ENCODE measurements at regions not wholly inside any gene's neighbourhood (a gene's known extent, or its start where the extent isn't known, plus 50 kb on each side); places are given as distances from the start of the nearest gene placed in this dataset.
"Not testable (repeated sequence)": the region's sequence is repeated elsewhere in the genome, so short reads cannot be mapped to it uniquely, and the experiment has no call there.

DNA sequence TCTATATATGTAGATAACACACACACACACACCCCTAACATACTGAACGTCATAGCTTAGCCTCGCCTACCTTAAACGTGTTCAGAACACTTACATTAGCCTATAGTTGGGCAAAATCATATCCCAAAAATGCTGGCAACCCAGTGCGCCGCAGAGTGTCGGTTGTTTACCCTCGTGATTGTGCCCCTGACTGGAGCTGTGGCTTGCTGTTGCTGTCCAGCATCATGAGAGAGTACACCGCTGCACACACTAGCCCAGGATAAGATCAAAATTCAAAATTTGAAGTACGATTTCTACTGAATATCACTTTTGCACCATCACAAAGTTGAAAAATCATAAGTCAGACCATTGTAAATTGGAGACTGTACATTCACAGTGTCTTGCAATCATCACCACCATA is 73.1 kb upstream of the COG2 start:
- DNase-seq (ENCODE audit: extremely low read depth, low read depth): no peak
- TF ChIP-seq, protein P1, sequence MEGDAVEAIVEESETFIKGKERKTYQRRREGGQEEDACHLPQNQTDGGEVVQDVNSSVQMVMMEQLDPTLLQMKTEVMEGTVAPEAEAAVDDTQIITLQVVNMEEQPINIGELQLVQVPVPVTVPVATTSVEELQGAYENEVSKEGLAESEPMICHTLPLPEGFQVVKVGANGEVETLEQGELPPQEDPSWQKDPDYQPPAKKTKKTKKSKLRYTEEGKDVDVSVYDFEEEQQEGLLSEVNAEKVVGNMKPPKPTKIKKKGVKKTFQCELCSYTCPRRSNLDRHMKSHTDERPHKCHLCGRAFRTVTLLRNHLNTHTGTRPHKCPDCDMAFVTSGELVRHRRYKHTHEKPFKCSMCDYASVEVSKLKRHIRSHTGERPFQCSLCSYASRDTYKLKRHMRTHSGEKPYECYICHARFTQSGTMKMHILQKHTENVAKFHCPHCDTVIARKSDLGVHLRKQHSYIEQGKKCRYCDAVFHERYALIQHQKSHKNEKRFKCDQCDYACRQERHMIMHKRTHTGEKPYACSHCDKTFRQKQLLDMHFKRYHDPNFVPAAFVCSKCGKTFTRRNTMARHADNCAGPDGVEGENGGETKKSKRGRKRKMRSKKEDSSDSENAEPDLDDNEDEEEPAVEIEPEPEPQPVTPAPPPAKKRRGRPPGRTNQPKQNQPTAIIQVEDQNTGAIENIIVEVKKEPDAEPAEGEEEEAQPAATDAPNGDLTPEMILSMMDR (IDR thresholded peaks at IDR 0.05; ENCODE audit: low read depth, low read length): no peak

DNA sequence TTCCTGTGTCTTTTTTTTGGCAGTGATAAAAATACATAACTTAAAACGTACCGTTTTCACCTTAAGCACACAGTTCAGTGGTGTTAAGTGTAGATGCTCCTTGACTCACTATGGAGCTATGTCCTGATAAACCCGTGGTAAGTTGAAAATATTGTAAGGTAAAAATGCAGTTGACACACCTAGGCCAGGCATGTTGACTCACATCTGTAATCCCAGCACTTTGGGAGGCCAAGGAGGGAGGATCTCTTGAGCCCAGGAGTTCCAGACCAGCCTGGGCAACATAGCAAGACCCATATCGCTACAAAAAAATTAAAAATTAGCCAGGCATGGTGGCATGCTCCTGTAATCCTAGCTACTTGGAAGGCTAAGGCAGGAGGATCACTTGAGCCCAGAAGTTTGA is 73.6 kb upstream of the COG2 start:
- TF ChIP-seq, protein P1 (IDR thresholded peaks at IDR 0.05; ENCODE audit: low read depth, low read length): no peak
- no peak for DNase-seq (ENCODE audit: extremely low read depth, low read depth)

DNA sequence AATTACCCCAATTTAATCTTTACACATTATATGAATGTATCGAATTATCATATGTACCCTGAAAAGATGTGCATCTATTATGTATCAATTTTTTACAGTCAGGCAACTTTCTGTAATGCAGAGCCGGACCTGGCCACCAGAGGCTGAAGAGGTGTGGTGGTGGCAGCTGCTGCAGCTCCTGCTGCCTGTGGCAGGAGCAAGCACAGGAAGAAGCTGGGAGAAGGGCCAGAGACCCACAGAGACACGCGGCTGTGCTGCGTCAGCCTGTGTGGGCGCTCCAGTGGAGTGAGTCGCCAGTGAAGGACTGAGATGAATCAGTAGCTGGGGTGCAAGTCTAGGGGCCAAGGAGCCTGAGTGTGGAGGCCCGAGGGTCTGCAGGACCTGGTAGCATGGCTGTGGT is 74.3 kb upstream of the COG2 start:
- DNase-seq (ENCODE audit: extremely low read depth, low read depth): no peak
- TF ChIP-seq, protein P1 (IDR thresholded peaks at IDR 0.05; ENCODE audit: low read depth, low read length): no peak

DNA sequence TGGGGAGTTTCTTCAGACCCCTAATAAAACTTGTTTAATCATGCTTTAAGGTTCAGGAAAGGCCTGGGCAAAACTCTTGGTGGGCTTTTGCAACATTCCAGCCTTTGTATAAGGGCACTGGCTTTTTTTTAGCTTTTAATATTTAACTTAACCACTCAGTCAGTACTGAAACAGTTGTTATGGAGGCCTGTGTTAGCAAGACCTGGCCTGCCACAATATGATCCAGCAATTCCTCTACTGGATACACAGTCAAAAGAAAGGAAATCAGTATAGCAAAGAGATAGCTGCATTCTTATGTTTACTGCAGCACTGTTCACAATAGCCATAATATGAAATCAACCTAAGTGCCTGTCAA is 75.1 kb upstream of the COG2 start:
- no peak for DNase-seq (ENCODE audit: extremely low read depth, low read depth)
- TF ChIP-seq, protein P1 (IDR thresholded peaks at IDR 0.05; ENCODE audit: low read depth, low read length): no peak

DNA sequence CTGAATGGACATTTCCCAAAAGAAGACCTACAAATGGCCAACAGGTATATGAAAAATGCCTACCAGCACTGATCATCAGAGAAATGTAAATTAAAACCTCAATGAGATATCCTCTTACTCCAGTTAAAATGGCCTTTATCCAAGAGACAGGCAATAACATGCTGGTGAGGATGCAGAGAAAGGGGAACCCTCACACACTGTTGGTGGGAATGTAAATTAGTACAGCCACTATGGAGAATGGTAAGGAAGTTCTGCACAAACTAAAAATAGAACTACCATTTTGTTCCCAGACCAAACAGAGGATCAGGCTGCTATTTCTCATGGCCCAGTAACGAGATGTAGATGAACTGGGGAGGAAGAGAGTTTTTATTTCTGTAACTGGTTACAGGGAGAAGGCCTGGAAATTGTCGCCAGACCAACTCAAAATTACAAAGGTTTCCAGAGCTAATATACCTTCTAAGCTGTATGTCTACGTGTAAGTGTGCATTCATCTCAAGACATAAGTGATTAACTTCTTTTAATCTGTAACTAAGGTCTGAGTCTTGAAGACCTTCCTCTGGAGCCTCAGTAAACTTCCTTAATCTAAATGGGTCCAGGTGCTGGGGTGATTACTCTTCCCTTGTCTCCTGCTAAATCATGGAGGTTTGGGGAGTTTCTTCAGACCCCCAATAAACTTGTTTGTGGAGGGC is 75.6 kb upstream of the COG2 start:
- not testable (repeated sequence) for DNase-seq (ENCODE audit: extremely low read depth, low read depth)

DNA sequence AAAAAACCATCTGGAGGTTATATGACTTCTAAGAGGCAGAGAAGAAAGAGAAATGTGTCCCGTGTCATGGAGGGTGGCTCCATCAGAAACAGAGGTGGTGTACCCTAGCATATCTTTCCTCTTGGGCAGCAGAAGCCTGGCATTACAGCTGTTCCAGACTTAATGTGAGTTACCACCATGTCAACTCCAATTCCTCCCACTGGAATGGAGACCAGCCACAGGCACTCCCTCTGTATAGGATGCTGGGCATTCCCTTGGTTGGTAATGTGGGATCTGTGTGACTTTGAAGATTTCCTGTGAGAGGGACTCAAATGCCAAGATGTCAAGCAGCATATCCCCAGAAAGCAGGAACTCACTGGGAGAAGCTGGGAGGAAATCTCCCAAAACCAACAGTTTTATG is 77.1 kb upstream of the COG2 start:
- DNase-seq (ENCODE audit: extremely low read depth, low read depth): no peak
- TF ChIP-seq, protein P1 (IDR thresholded peaks at IDR 0.05; ENCODE audit: low read depth, low read length): no peak

DNA sequence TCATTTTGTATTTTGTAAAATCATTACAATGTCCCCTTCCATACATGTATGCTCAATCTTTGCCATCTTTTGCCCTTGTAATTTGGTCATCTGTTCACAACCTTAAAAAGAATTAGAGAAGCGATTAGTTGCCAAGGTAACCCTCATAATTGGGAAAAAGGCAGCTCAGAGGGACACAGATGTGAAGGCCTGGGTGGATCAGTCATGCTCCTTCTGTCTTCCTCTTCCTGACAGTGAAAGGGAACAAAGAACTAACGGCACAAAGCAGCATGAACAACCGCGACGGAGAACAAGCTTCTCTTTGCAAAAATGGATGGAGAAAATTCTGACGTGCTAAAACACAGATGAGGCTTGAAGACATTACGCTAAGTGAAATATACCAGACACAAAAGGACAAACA is 78.7 kb upstream of the COG2 start:
- TF ChIP-seq, protein P1 (IDR thresholded peaks at IDR 0.05; ENCODE audit: low read depth, low read length): no peak
- DNase-seq (ENCODE audit: extremely low read depth, low read depth): no peak

DNA sequence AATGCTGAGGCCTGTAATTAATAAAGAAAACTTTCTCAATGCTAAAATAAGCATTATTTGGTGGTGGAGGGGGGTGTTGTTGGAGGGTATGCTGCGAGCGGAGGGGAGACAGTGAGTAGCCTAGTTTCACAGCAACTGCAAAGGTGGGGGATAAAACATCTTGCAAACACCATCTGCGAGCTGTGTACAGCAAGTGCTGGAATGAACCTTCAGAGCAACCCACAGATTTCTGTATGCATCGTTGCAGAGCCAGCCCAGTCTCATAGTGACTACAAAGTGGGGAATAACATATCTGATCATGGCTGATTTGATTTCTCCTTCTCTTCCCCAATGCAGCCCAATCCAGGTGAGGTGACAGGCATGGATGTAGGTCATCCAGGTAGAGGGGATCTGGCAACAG is 80.7 kb upstream of the COG2 start:
- DNase-seq (ENCODE audit: extremely low read depth, low read depth): no peak
- TF ChIP-seq, protein P1 (IDR thresholded peaks at IDR 0.05; ENCODE audit: low read depth, low read length): no peak

Data from AG09319 (cell line).